ENCODE measurements at regions not wholly inside any gene's neighbourhood (a gene's known extent, or its start where the extent isn't known, plus 50 kb on each side); places are given as distances from the start of the nearest gene placed in this dataset.

- Histone ChIP-seq H3K27me3 (no peaks in the 10 kb centered on the region), H3K27ac (no peak overlapping the region), H3K4me1 (no peaks in the 10 kb centered on the region), H3K4me3 (no peak overlapping the region), H3K9me3 (peaks cover 0 to 5% (median 0%) of the 10 kb centered on the region in 4 donors), H3K36me3 (no peaks in the 10 kb centered on the region)
- 68 to 85% (median 77%) methylated on average over 2 to 3 of the region's 3 CpGs for WGBS, 5 donors
- no peak for TF ChIP-seq POLR2A (IDR thresholded peaks at IDR 0.05)
- TF ChIP-seq POLR2AphosphoS5 (IDR thresholded peaks at IDR 0.05): no peak
- TF ChIP-seq EP300 (IDR thresholded peaks at IDR 0.05): no peak
- TF ChIP-seq, protein P1, sequence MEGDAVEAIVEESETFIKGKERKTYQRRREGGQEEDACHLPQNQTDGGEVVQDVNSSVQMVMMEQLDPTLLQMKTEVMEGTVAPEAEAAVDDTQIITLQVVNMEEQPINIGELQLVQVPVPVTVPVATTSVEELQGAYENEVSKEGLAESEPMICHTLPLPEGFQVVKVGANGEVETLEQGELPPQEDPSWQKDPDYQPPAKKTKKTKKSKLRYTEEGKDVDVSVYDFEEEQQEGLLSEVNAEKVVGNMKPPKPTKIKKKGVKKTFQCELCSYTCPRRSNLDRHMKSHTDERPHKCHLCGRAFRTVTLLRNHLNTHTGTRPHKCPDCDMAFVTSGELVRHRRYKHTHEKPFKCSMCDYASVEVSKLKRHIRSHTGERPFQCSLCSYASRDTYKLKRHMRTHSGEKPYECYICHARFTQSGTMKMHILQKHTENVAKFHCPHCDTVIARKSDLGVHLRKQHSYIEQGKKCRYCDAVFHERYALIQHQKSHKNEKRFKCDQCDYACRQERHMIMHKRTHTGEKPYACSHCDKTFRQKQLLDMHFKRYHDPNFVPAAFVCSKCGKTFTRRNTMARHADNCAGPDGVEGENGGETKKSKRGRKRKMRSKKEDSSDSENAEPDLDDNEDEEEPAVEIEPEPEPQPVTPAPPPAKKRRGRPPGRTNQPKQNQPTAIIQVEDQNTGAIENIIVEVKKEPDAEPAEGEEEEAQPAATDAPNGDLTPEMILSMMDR (IDR thresholded peaks at IDR 0.05): no peak
- no peak for DNase-seq
- intact Hi-C loops (cut with DNase I; ENCODE audit: low total_unique reads): no loop called here
Observed at GRCh38 chr18:45510656-45511055, 104.6 kb upstream of the SLC14A2 start.

GRCh38 chr18:45512363-45512953 is 102.8 kb upstream of the SLC14A2 start:
- intact Hi-C loops (cut with DNase I; ENCODE audit: low total_unique reads): no loop called here
- Histone ChIP-seq H3K9me3 (peaks cover 0 to 5% (median 0%) of the 10 kb centered on the region in 4 donors), H3K27ac (no peak overlapping the region), H3K36me3 (no peaks in the 10 kb centered on the region), H3K4me1 (peaks cover 0 to 9% (median 3%) of the 10 kb centered on the region in 4 donors), H3K4me3 (no peak overlapping the region), H3K27me3 (no peaks in the 10 kb centered on the region)
- WGBS, 5 donors: 69 to 82% (median 73%) methylated on average over 5 of the region's 5 CpGs
- no peak for DNase-seq
- no peak for TF ChIP-seq EP300 (IDR thresholded peaks at IDR 0.05)
- TF ChIP-seq POLR2A (IDR thresholded peaks at IDR 0.05): no peak
- no peak for TF ChIP-seq POLR2AphosphoS5 (IDR thresholded peaks at IDR 0.05)
- TF ChIP-seq, protein P1 (IDR thresholded peaks at IDR 0.05): no peak

DNA sequence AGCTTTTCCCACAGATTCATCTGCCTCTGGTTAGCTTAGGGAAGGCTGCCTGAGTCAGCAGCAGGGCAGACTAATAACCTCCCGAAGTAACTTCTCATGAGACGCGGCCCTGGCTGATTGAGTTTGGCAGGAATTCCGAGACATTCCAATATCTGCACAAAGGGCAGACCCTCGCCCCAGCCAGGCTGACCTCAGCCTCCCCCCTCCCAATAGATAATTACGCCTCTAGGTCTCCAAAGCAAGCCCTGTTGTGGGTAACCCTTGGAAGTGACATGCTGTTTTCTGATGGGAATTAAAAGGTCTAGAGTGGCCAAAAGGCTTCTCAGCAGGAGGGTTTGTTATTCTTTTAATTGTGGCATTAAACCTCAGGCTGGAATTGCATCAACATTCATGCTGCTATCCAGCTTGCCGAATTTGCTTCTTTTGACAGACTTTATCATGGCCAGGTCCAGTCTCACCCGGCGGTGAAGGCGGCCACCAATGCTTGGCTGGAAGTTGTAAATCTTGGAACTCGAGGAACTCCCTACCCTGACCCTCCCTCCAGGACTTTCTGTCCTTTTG is 98.0 kb upstream of the SLC14A2 start:
- Histone ChIP-seq H3K4me1 (peaks cover 0 to 9% (median 3%) of the 10 kb centered on the region in 4 donors), H3K36me3 (no peaks in the 10 kb centered on the region), H3K27ac (peak overlapping the region in 4 of 5 donors; percentile 16 to 45 (median 33)), H3K4me3 (no peak overlapping the region), H3K27me3 (no peaks in the 10 kb centered on the region), H3K9me3 (peaks cover 0 to 5% (median 0%) of the 10 kb centered on the region in 4 donors)
- TF ChIP-seq POLR2AphosphoS5 (IDR thresholded peaks at IDR 0.05) (peak in 1 of 3 donors; percentile 2), EP300 (IDR thresholded peaks at IDR 0.05) (no peak)
- no peak for DNase-seq
- intact Hi-C loops (cut with DNase I; ENCODE audit: low total_unique reads): no loop called here
- whole genome bisulfite sequencing, 5 donors: 51 to 64% (median 58%) methylated on average over 11 of the region's 11 CpGs

DNA sequence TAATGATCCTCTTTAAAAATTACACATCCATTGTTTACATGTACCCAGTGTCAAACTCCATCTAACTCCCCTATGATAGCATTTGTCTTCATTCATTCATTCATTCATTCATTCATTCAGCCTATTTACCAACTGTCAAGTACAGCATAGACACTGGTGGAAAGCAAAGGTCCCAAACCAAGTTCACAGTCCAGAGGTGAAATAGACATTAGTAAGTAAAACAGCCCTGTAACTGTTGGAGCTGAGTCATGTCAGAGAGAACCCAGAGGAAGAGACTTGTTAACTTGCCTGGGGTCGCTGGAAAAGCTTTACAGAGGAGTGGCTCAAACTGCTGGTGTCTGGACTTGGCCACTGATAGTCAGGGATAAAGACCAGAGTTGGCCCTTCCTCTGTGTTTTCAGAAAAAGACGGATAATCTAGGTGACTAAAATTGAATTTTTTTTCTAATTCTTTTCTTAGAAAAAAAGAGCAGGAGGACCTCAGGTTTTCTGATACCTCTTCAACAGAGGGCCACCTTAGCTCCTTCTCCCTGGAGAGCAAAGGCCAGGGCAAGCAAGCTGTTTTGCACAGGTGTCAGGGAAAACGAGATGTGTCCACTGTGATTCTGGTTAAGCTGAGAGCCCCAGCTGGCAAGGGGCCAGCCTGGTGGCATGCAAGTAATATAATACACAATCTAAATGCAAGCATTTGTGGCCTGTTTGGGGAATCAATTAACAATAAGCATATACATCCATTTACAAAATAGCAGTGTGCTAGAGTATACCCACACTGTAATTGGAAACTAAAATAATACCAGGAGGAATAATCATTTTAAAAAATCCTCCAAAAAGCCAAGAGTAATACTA is 96.7 kb upstream of the SLC14A2 start:
- Histone ChIP-seq H3K27ac (peak overlapping the region in 1 of 5 donors; percentile 19), H3K27me3 (no peaks in the 10 kb centered on the region), H3K4me3 (no peak overlapping the region), H3K36me3 (no peaks in the 10 kb centered on the region), H3K9me3 (peaks cover 0 to 5% (median 0%) of the 10 kb centered on the region in 4 donors), H3K4me1 (peaks cover 0 to 9% (median 3%) of the 10 kb centered on the region in 4 donors)
- intact Hi-C loops (cut with DNase I; ENCODE audit: low total_unique reads): no loop called here
- TF ChIP-seq EP300 (IDR thresholded peaks at IDR 0.05) (no peak), POLR2A (IDR thresholded peaks at IDR 0.05) (no peak), POLR2AphosphoS5 (IDR thresholded peaks at IDR 0.05) (no peak)
- TF ChIP-seq, protein P1 (IDR thresholded peaks at IDR 0.05): no peak
- WGBS, 5 donors: 41 to 61% (median 51%) methylated on average over 3 of the region's 3 CpGs
- DNase-seq: no peak

All from stomach (tissue), 8 donors.